Chondrocyte (in vitro differentiated cells): ENCODE measurements at regions not wholly inside any gene's neighbourhood (a gene's known extent, or its start where the extent isn't known, plus 50 kb on each side); places are given as distances from the start of the nearest gene placed in this dataset.
"Not testable (repeated sequence)": the region's sequence is repeated elsewhere in the genome, so short reads cannot be mapped to it uniquely, and the experiment has no call there.

Source experiments
- DNase-seq: peaks from one replicate; pipeline ENCODE4 v3.0.0; 2021; ENCODE audit warnings: mixed read lengths, low spot score
- H3K27ac Mint-ChIP-seq: one replicate; pipeline ENCODE4 v1.8.0; 2021; ENCODE audit warnings: mild to moderate bottlenecking, moderate library complexity, mixed read lengths; ENCODE audit not compliant: unreplicated experiment
- H3K27me3 Mint-ChIP-seq: 2 replicates; pipeline ENCODE4 v1.8.0; 2021; ENCODE audit warnings: low read depth, mixed read lengths
- H3K36me3 Mint-ChIP-seq: 2 replicates; pipeline ENCODE4 v1.8.0; 2021; ENCODE audit warnings: low read depth, mixed read lengths
- H3K4me1 Mint-ChIP-seq: 2 replicates; pipeline ENCODE4 v1.8.0; 2021; ENCODE audit warnings: low read depth, mild to moderate bottlenecking, mixed read lengths
- H3K4me3 Mint-ChIP-seq: one replicate; pipeline ENCODE4 v1.8.0; 2021; ENCODE audit warnings: mild to moderate bottlenecking, moderate library complexity, mixed read lengths; ENCODE audit not compliant: unreplicated experiment
- H3K9me3 Mint-ChIP-seq: 2 replicates; pipeline ENCODE4 v1.8.0; 2021; ENCODE audit warnings: low read depth, mixed read lengths
- CTCF ChIP-seq: fragments of 200-600 bp; sonication (generic); IDR thresholded peaks from 2 replicates; pipeline ENCODE4 v1.5.0; 2021; ENCODE audit warnings: antibody characterized with exemption, mild to moderate bottlenecking, moderate library complexity

- Mint-ChIP-seq H3K27me3 (no peaks in the 10 kb centered on the region), H3K9me3 (peaks cover 6% of the 10 kb centered on the region), H3K4me1 (no peaks in the 10 kb centered on the region), H3K4me3 (no peak overlapping the region), H3K27ac (no peak overlapping the region), H3K36me3 (peaks cover 1% of the 10 kb centered on the region)
- no peak for TF ChIP-seq CTCF
- DNase-seq, result no peak
Measured at GRCh38 chr5:138676002-138676401, 77.2 kb upstream of the CTNNA1 start.

- H3K27ac Mint-ChIP-seq, result no peak overlapping the region
- DNase-seq, result no peak
Measured at GRCh38 chr5:138668451-138669380, 84.5 kb upstream of the CTNNA1 start.

GRCh38 chr5:138667782-138668331 is 85.4 kb upstream of the CTNNA1 start:
- not testable (repeated sequence) for H3K27ac Mint-ChIP-seq, DNase-seq, H3K9me3 Mint-ChIP-seq, H3K4me3 Mint-ChIP-seq, H3K36me3 Mint-ChIP-seq, H3K27me3 Mint-ChIP-seq
- peaks cover 12% of the 10 kb centered on the region for H3K4me1 Mint-ChIP-seq

More at GRCh38 chr5:138668451-138669380, 84.5 kb upstream of the CTNNA1 start:
- no peaks in the 10 kb centered on the region for H3K36me3 Mint-ChIP-seq
- TF ChIP-seq CTCF, result no peak
- peaks cover 8% of the 10 kb centered on the region for H3K4me1 Mint-ChIP-seq
- no peaks in the 10 kb centered on the region for H3K9me3 Mint-ChIP-seq
- no peaks in the 10 kb centered on the region for H3K27me3 Mint-ChIP-seq
- H3K4me3 Mint-ChIP-seq, result no peak overlapping the region

GRCh38 chr5:138666226-138666742 is 86.9 kb upstream of the CTNNA1 start:
- no peak overlapping the region for H3K4me3 Mint-ChIP-seq
- H3K27ac Mint-ChIP-seq, result no peak overlapping the region
- no peaks in the 10 kb centered on the region for H3K36me3 Mint-ChIP-seq
- peaks cover 12% of the 10 kb centered on the region for H3K4me1 Mint-ChIP-seq
- H3K27me3 Mint-ChIP-seq, result no peaks in the 10 kb centered on the region
- no peak for TF ChIP-seq CTCF
- no peaks in the 10 kb centered on the region for H3K9me3 Mint-ChIP-seq
- DNase-seq, result no peak

- no peak for DNase-seq
- no peaks in the 10 kb centered on the region for H3K9me3 Mint-ChIP-seq
- H3K27ac Mint-ChIP-seq, result no peak overlapping the region
- H3K27me3 Mint-ChIP-seq, result no peaks in the 10 kb centered on the region
- peaks cover 12% of the 10 kb centered on the region for H3K4me1 Mint-ChIP-seq
- TF ChIP-seq CTCF, result no peak
- no peak overlapping the region for H3K4me3 Mint-ChIP-seq
- no peaks in the 10 kb centered on the region for H3K36me3 Mint-ChIP-seq
Measured at GRCh38 chr5:138665261-138665660, 88.0 kb upstream of the CTNNA1 start.
